Stimulated activated CD4-positive, alpha-beta T cell treated with anti-CD3 and anti-CD28 coated beads, TNF-alpha, amount 100 ng/mL, for 1 hour (primary cell): ENCODE measurements at regions not wholly inside any gene's neighbourhood (a gene's known extent, or its start where the extent isn't known, plus 50 kb on each side); places are given as distances from the start of the nearest gene placed in this dataset.

Source experiments
- DNase-seq, 3 donors: peaks; one replicate each; pipeline ENCODE4 v3.0.0-alpha.2; 2020; ENCODE audit warnings: low read depth in 3 of 3, low spot score in 1 of 3

- no peak for DNase-seq
These were observed 61.0 kb upstream of the BTG1 start for GRCh38 chr12:92206596-92206995.

GRCh38 chr12:92206011-92206410, 60.4 kb upstream of the BTG1 start:
- no peak for DNase-seq

- no peak for DNase-seq
These were observed 54.4 kb upstream of the BTG1 start for GRCh38 chr12:92199819-92200576.

- no peak for DNase-seq
These were observed 52.2 kb upstream of the BTG1 start for GRCh38 chr12:92197815-92198214.

- no peak for DNase-seq
These were observed 50.7 kb upstream of the BTG1 start for GRCh38 chr12:92196368-92196767.
